Cardiac muscle cell (in vitro differentiated cells and primary cell): ENCODE measurements at regions not wholly inside any gene's neighbourhood (a gene's known extent, or its start where the extent isn't known, plus 50 kb on each side); places are given as distances from the start of the nearest gene placed in this dataset.

Experiments used
- DNase-seq, 2 donors: peaks; one replicate each; pipeline versions ENCODE4 v3.0.0 to v3.0.0-alpha.2; 2010 to 2017; ENCODE audit warnings: low read depth in 1 of 2, low spot score in 1 of 2
- H3K27ac ChIP-seq: fragments of 200-600 bp; sonication (generic); 2 replicates; pipeline ENCODE4 v1.5.1; 2016
- H3K27me3 ChIP-seq: fragments of 200-600 bp; sonication (generic); 2 replicates; pipeline ENCODE4 v1.6.0; 2016; ENCODE audit warnings: control low read depth
- H3K36me3 ChIP-seq: fragments of 200-600 bp; sonication (generic); 2 replicates; pipeline ENCODE4 v1.5.1; 2016; ENCODE audit warnings: control low read depth
- H3K4me1 ChIP-seq: fragments of 200-600 bp; sonication (generic); 2 replicates; pipeline ENCODE4 v1.8.1; 2017; ENCODE audit warnings: low read depth, mild to moderate bottlenecking, mixed run types
- H3K4me3 ChIP-seq: fragments of 200-600 bp; sonication (generic); 2 replicates; pipeline ENCODE4 v1.5.1; 2016; ENCODE audit warnings: mild to moderate bottlenecking
- H3K9me3 ChIP-seq: fragments of 200-600 bp; sonication (generic); 2 replicates; pipeline ENCODE4 v1.5.1; 2017; ENCODE audit warnings: low read depth, mild to moderate bottlenecking, control low read depth
- CTCF ChIP-seq: IDR thresholded peaks from 2 replicates; pipeline ENCODE4 v1.5.1; 2012; ENCODE audit warnings: low read depth, mild to moderate bottlenecking, low read length

GRCh38 chr10:129361676-129362376 is 105.2 kb upstream of the MGMT start:
- H3K27ac ChIP-seq = no peak overlapping the region
- no peak for TF ChIP-seq CTCF
- DNase-seq = no peak
- no peaks in the 10 kb centered on the region for H3K4me1 ChIP-seq
- H3K27me3 ChIP-seq = no peaks in the 10 kb centered on the region
- H3K36me3 ChIP-seq = no peaks in the 10 kb centered on the region
- H3K9me3 ChIP-seq = no peaks in the 10 kb centered on the region
- H3K4me3 ChIP-seq = no peak overlapping the region

- Histone ChIP-seq H3K4me3 (no peak overlapping the region), H3K4me1 (no peaks in the 10 kb centered on the region), H3K27ac (no peak overlapping the region), H3K36me3 (no peaks in the 10 kb centered on the region), H3K9me3 (no peaks in the 10 kb centered on the region), H3K27me3 (no peaks in the 10 kb centered on the region)
- TF ChIP-seq CTCF = no peak
- DNase-seq = no peak
These were observed 102.1 kb upstream of the MGMT start for GRCh38 chr10:129364949-129365348.

GRCh38 chr10:129365767-129366402 is 101.2 kb upstream of the MGMT start:
- no peak for DNase-seq
- Histone ChIP-seq H3K4me3 (no peak overlapping the region), H3K27ac (no peak overlapping the region), H3K36me3 (no peaks in the 10 kb centered on the region), H3K4me1 (no peaks in the 10 kb centered on the region), H3K27me3 (no peaks in the 10 kb centered on the region), H3K9me3 (no peaks in the 10 kb centered on the region)
- TF ChIP-seq CTCF = no peak

- Histone ChIP-seq H3K9me3 (no peaks in the 10 kb centered on the region), H3K27me3 (no peaks in the 10 kb centered on the region), H3K4me1 (no peaks in the 10 kb centered on the region), H3K27ac (no peak overlapping the region), H3K4me3 (no peak overlapping the region), H3K36me3 (no peaks in the 10 kb centered on the region)
- no peak for DNase-seq
- TF ChIP-seq CTCF = no peak
These were observed 100.6 kb upstream of the MGMT start for GRCh38 chr10:129366450-129366849.

GRCh38 chr10:129369566-129369965 is 97.5 kb upstream of the MGMT start:
- DNase-seq = no peak
- Histone ChIP-seq H3K27ac (no peak overlapping the region), H3K4me3 (no peak overlapping the region), H3K9me3 (no peaks in the 10 kb centered on the region), H3K4me1 (no peaks in the 10 kb centered on the region), H3K36me3 (no peaks in the 10 kb centered on the region), H3K27me3 (no peaks in the 10 kb centered on the region)
- no peak for TF ChIP-seq CTCF
